Erythroblast (primary cell): ENCODE measurements at regions not wholly inside any gene's neighbourhood (a gene's known extent, or its start where the extent isn't known, plus 50 kb on each side); places are given as distances from the start of the nearest gene placed in this dataset.

Source experiments
- GATA1 ChIP-seq: IDR thresholded peaks from 2 replicates; pipeline ENCODE4 v1.6.1; 2011; ENCODE audit warnings: low read depth, mild to moderate bottlenecking, control low read depth, low read length, moderate library complexity
- POLR2A ChIP-seq: IDR thresholded peaks from 2 replicates; pipeline ENCODE4 v1.6.1; 2011; ENCODE audit warnings: mild to moderate bottlenecking, low read length

- TF ChIP-seq POLR2A = no peak
- TF ChIP-seq GATA1 = no peak
These were observed 221.1 kb downstream of the C1D start for GRCh38 chr2:67841711-67842110.
